Activated CD4-positive, alpha-beta T cell treated with anti-CD3 and anti-CD28 coated beads for 36 hours (primary cell): ENCODE measurements at regions not wholly inside any gene's neighbourhood (a gene's known extent, or its start where the extent isn't known, plus 50 kb on each side); places are given as distances from the start of the nearest gene placed in this dataset.

ENCODE experiments used
- ATAC-seq: fragments of 200-7000 bp; cut with Tn5 transposase; one replicate; pipeline ENCODE4 v1.10.0; 2021; ENCODE audit warnings: mild to moderate bottlenecking, moderate library complexity
- CTCF ChIA-PET: fragments of 350-600 bp; sonication (Branson Sonifier 250); formaldehyde crosslinking; loops from one replicate; lab custom pipeline; 2021; ENCODE audit warnings: antibody characterized with exemption; lab: Charles Lee
- POLR2A ChIA-PET: fragments of 350-600 bp; sonication (Branson Sonifier 250); formaldehyde crosslinking; loops from one replicate; lab custom pipeline; 2021; ENCODE audit warnings: antibody characterized with exemption, inconsistent platforms; lab: Charles Lee
- DNase-seq: peaks from one replicate; pipeline ENCODE4 v3.0.0-alpha.2; 2020
- H3K27ac Mint-ChIP-seq: one replicate; pipeline ENCODE4 v1.8.0; 2021; ENCODE audit warnings: mixed read lengths
- H3K27me3 Mint-ChIP-seq: one replicate; pipeline ENCODE4 v1.8.0; 2021; ENCODE audit warnings: mixed read lengths
- H3K36me3 Mint-ChIP-seq: one replicate; pipeline ENCODE4 v1.8.0; 2021; ENCODE audit warnings: low read depth, mixed read lengths
- H3K4me1 Mint-ChIP-seq: one replicate; pipeline ENCODE4 v1.8.0; 2021; ENCODE audit warnings: mixed read lengths
- H3K4me3 Mint-ChIP-seq: one replicate; pipeline ENCODE4 v1.8.0; 2021; ENCODE audit warnings: mild to moderate bottlenecking, moderate library complexity, mixed read lengths
- H3K9me3 Mint-ChIP-seq: one replicate; pipeline ENCODE4 v1.8.0; 2021; ENCODE audit warnings: low read depth, mixed read lengths
- intact Hi-C, 2 experiments: fragments of 100-400 bp; cut with DNase I in 1 of 2; cut with micrococcal nuclease in 1 of 2; formaldehyde crosslinking; loops; one replicate each; pipeline versions ENCODE4 v1.14.2 to v1.15.1; 2022 to 2024; cut with DNase I, micrococcal nuclease

DNA sequence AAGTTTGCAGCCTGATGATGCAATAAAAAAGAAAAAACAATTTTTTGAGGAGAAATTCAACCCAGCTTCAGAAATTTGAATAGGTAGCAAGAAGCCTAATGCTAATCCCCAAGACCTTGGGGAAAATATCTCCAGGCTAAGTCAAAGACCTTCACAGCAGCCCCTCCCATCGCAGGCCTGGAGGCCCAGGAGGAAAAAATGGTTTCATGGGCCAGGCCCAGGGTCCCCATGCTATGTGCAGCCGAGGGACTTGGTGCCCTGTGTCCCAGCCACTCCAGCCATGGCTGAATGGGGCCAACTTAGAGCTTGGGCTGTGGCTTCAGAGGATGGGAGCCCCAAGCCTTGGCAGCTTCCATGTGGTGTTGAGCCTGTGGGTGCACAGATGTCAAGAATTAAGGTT is 210.3 kb downstream of the SUCLA2 start:
- H3K36me3 Mint-ChIP-seq: no peaks in the 10 kb centered on the region
- H3K4me3 Mint-ChIP-seq: no peak overlapping the region
- POLR2A ChIA-PET: no interaction called here
- H3K27ac Mint-ChIP-seq: no peak overlapping the region
- no peaks in the 10 kb centered on the region for H3K4me1 Mint-ChIP-seq
- DNase-seq: no peak
- H3K27me3 Mint-ChIP-seq: peaks cover 2% of the 10 kb centered on the region
- CTCF ChIA-PET: no interaction called here
- ATAC-seq: no peak
- intact Hi-C loops: loop anchor here in 1 of 2 experiments (10.0 kb wide), 1 partner anchor 304 kb away; the partner anchor contains the start of gene MED4
- peaks cover 14% of the 10 kb centered on the region for H3K9me3 Mint-ChIP-seq

DNA sequence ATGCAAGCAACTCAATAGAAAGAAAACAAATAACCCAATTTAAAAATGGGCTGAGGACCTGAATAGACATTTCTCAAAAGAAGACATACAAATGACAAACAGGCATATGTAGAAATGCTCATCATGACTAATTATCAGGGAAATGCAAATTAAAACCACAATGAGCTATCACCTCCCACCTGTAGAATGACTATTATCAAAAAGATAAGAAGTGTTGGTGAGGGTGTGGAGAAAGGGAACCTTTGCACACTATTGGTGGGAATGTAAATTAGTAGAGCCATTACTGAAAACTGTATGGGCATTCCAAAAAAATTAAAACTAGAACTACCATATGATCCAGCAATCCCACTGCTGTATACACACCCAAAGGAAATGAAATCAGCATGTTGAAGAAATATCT is 212.2 kb downstream of the SUCLA2 start:
- ATAC-seq: no peak
- POLR2A ChIA-PET: no interaction called here
- no peaks in the 10 kb centered on the region for H3K4me1 Mint-ChIP-seq

GRCh38 chr13:47774671-47774994 is 226.4 kb downstream of the SUCLA2 start:
- ATAC-seq (no peak), DNase-seq (no peak)
- Mint-ChIP-seq H3K9me3 (peaks cover 11% of the 10 kb centered on the region), H3K4me3 (no peak overlapping the region), H3K27ac (no peak overlapping the region), H3K27me3 (peaks cover 2% of the 10 kb centered on the region), H3K36me3 (no peaks in the 10 kb centered on the region), H3K4me1 (no peaks in the 10 kb centered on the region)
- ChIA-PET POLR2A (no interaction called here), CTCF (interaction anchor here (1.7 kb wide), 1 partner anchor 180 kb away, joined by 5 read pairs; no protein-coding TSS in a partner anchor)
- intact Hi-C loops: loop anchor here (1.0 to 5.0 kb wide), 4 partner anchors 179 to 943 kb away; no protein-coding TSS in a partner anchor

More for the DNA sequence above, 212.2 kb downstream of the SUCLA2 start:
- intact Hi-C loops: no loop called here
- Mint-ChIP-seq H3K4me3 (no peak overlapping the region), H3K36me3 (no peaks in the 10 kb centered on the region), H3K27me3 (peaks cover 2% of the 10 kb centered on the region), H3K27ac (no peak overlapping the region), H3K9me3 (peaks cover 14% of the 10 kb centered on the region)
- no peak for DNase-seq
- CTCF ChIA-PET: interaction anchor here (0.5 kb wide), 1 partner anchor 305 kb away, joined by 3 read pairs; no protein-coding TSS in a partner anchor

DNA sequence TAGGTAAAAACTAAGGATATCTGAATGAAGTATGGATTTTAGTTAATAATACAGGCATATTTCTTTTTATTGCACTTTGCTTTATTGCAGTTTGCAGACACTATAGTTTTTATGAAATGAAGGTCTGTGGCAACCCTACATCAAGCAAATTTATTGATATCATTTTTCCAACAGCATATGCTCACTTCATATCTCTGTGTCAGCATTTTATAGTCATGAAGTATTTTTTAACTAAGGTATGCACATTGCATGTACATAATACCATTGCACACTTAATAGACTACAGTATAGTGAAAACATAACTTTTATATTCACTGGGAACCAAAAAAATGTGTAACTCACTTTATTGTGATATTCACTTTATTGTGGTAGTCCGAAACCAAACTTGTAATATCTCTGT is 236.3 kb downstream of the SUCLA2 start:
- POLR2A ChIA-PET: no interaction called here
- no peak overlapping the region for H3K27ac Mint-ChIP-seq
- peaks cover 3% of the 10 kb centered on the region for H3K9me3 Mint-ChIP-seq
- CTCF ChIA-PET: no interaction called here
- no peak overlapping the region for H3K4me3 Mint-ChIP-seq
- no peaks in the 10 kb centered on the region for H3K4me1 Mint-ChIP-seq
- H3K36me3 Mint-ChIP-seq: no peaks in the 10 kb centered on the region
- DNase-seq (no peak), ATAC-seq (no peak)
- intact Hi-C loops: no loop called here
- H3K27me3 Mint-ChIP-seq: peaks cover 6% of the 10 kb centered on the region

- H3K9me3 Mint-ChIP-seq: no peaks in the 10 kb centered on the region
- intact Hi-C loops: no loop called here
- H3K27me3 Mint-ChIP-seq: peaks cover 7% of the 10 kb centered on the region
- DNase-seq (no peak), ATAC-seq (no peak)
- H3K4me1 Mint-ChIP-seq: no peaks in the 10 kb centered on the region
- POLR2A ChIA-PET: no interaction called here
- H3K36me3 Mint-ChIP-seq: no peaks in the 10 kb centered on the region
- H3K27ac Mint-ChIP-seq: no peak overlapping the region
- H3K4me3 Mint-ChIP-seq: no peak overlapping the region
- CTCF ChIA-PET: no interaction called here
Observed at GRCh38 chr13:47757466-47758080, 243.5 kb downstream of the SUCLA2 start.

DNA sequence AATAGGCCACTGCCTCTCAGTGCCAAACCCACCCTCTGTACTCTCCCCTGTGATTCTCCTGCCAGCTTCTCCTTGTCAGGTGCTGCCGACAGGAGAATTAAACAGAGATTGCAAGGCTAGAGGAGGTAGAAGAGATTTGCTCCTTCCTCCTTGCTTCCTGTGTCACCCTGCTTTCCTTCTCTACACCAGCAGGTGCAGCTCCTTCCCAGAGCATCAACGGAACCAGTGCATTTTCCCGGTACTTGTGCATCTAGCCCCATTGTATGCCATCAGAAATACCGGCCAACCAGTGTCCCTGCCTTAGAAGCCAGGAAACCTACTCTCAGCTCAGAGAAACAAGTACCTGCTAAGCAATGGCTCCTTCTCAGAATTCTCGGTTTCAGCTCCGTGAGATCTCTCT is 253.2 kb downstream of the SUCLA2 start:
- H3K27me3 Mint-ChIP-seq: peaks cover 9% of the 10 kb centered on the region
- ATAC-seq (no peak), DNase-seq (no peak)
- H3K4me3 Mint-ChIP-seq: no peak overlapping the region
- ChIA-PET CTCF (no interaction called here), POLR2A (no interaction called here)
- no peaks in the 10 kb centered on the region for H3K9me3 Mint-ChIP-seq
- intact Hi-C loops: no loop called here
- no peaks in the 10 kb centered on the region for H3K4me1 Mint-ChIP-seq
- H3K36me3 Mint-ChIP-seq: no peaks in the 10 kb centered on the region
- no peak overlapping the region for H3K27ac Mint-ChIP-seq

DNA sequence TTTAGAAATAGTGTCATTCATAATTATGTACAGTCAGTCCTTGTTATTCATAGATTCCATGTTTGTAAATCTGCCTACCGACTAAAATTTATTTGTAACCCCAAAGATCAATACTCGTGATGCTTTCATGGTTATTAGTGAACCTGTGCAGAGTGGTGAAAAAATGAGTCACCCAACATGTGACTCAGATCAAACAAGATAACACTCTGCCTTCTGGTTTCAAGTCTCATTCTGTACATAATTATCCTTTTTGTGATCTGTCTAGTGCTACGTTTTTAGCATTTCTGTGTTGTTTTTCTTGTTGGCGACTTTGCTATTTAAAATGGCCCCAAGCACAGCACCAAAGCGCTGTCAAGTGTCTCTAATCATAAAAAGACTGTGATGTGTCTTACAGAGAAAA is 274.7 kb downstream of the SUCLA2 start:
- intact Hi-C loops: no loop called here
- Mint-ChIP-seq H3K27ac (no peak overlapping the region), H3K4me1 (no peaks in the 10 kb centered on the region), H3K4me3 (no peak overlapping the region), H3K9me3 (peaks cover 4% of the 10 kb centered on the region), H3K36me3 (no peaks in the 10 kb centered on the region), H3K27me3 (no peaks in the 10 kb centered on the region)
- ChIA-PET POLR2A (no interaction called here), CTCF (no interaction called here)
- DNase-seq (no peak), ATAC-seq (no peak)

DNA sequence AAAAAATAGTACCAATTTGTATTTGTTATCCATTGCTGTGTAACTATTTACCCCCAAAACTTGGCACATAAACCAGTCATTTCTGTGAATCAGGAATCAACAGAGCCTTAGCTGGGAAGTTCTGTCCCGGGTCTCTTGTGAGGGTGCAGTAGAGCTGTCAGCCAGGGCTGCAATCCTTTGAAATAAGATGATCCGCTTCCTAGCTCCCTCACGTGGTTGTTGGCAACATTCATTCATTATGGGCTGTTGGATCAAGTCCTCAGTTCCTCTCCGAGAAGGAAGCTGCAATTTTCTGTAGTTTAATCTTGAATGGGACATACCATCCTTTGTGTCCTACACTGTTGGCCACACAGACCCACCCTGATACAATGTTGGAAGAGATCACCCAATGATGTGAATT is 277.2 kb downstream of the SUCLA2 start:
- Mint-ChIP-seq H3K4me3 (no peak overlapping the region), H3K36me3 (no peaks in the 10 kb centered on the region), H3K27me3 (no peaks in the 10 kb centered on the region), H3K4me1 (no peaks in the 10 kb centered on the region), H3K27ac (no peak overlapping the region), H3K9me3 (peaks cover 4% of the 10 kb centered on the region)
- POLR2A ChIA-PET: no interaction called here
- CTCF ChIA-PET: no interaction called here
- intact Hi-C loops: no loop called here
- DNase-seq (no peak), ATAC-seq (no peak)

DNA sequence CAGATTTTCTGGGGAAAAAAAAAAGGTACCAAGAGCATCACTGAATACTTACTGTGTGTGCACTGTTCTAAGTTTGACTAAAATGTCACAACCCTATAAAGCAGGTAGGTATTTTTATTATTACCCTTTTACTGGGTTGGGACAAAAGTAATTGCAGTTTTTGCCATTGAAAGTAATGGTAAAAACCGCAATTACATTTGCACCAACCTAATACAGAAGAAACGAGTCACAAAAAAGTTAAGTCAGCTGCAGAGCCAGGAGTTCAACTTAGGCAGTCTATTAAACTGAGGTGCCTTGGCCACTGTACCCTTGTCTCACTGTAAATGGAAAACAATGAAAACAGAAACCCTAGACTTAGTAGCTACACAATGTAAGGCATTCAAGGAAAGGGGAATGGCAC is 281.9 kb downstream of the SUCLA2 start:
- no peak for DNase-seq
- Mint-ChIP-seq H3K27ac (no peak overlapping the region), H3K4me3 (no peak overlapping the region), H3K27me3 (no peaks in the 10 kb centered on the region), H3K36me3 (no peaks in the 10 kb centered on the region), H3K9me3 (peaks cover under 1% of the 10 kb centered on the region), H3K4me1 (no peaks in the 10 kb centered on the region)
- intact Hi-C loops: no loop called here
- ATAC-seq: no peak
- CTCF ChIA-PET: no interaction called here
- POLR2A ChIA-PET: no interaction called here

- H3K27me3 Mint-ChIP-seq: no peaks in the 10 kb centered on the region
Observed at GRCh38 chr13:47718556-47718955, 282.5 kb downstream of the SUCLA2 start.

GRCh38 chr13:47708386-47708785 is 292.7 kb downstream of the SUCLA2 start:
- Mint-ChIP-seq H3K4me3 (no peak overlapping the region), H3K9me3 (peaks cover 2% of the 10 kb centered on the region), H3K4me1 (peaks cover 5% of the 10 kb centered on the region), H3K27ac (no peak overlapping the region), H3K27me3 (peaks cover 19% of the 10 kb centered on the region), H3K36me3 (no peaks in the 10 kb centered on the region)
- CTCF ChIA-PET: interaction anchor here (0.7 kb wide), 1 partner anchor 15 kb away, joined by 3 read pairs; no protein-coding TSS in a partner anchor
- ATAC-seq (peak; percentile 53), DNase-seq (no peak)
- POLR2A ChIA-PET: no interaction called here
- intact Hi-C loops: no loop called here

More at GRCh38 chr13:47718556-47718955, 282.5 kb downstream of the SUCLA2 start:
- no peak overlapping the region for H3K4me3 Mint-ChIP-seq
- H3K36me3 Mint-ChIP-seq: no peaks in the 10 kb centered on the region
- no peak for DNase-seq
- H3K9me3 Mint-ChIP-seq: peaks cover 6% of the 10 kb centered on the region
- CTCF ChIA-PET: no interaction called here
- H3K4me1 Mint-ChIP-seq: no peaks in the 10 kb centered on the region
- POLR2A ChIA-PET: no interaction called here
- H3K27ac Mint-ChIP-seq: no peak overlapping the region
- ATAC-seq: no peak
- intact Hi-C loops: no loop called here

- CTCF ChIA-PET: no interaction called here
- Mint-ChIP-seq H3K9me3 (peaks cover 2% of the 10 kb centered on the region), H3K27me3 (peaks cover 19% of the 10 kb centered on the region), H3K27ac (no peak overlapping the region), H3K4me3 (no peak overlapping the region), H3K36me3 (no peaks in the 10 kb centered on the region), H3K4me1 (peaks cover 5% of the 10 kb centered on the region)
- DNase-seq (no peak), ATAC-seq (no peak)
- intact Hi-C loops: no loop called here
- POLR2A ChIA-PET: interaction anchor here (0.6 kb wide), 1 partner anchor 1122 kb away, joined by 3 read pairs; no protein-coding TSS in a partner anchor
Observed at GRCh38 chr13:47707414-47707813, 293.7 kb downstream of the SUCLA2 start.
